ENCODE measurements at regions not wholly inside any gene's neighbourhood (a gene's known extent, or its start where the extent isn't known, plus 50 kb on each side); places are given as distances from the start of the nearest gene placed in this dataset.
"Not testable (repeated sequence)": the region's sequence is repeated elsewhere in the genome, so short reads cannot be mapped to it uniquely, and the experiment has no call there.

GRCh38 chr17:62238551-62239338 lies 141.6 kb upstream of the EFCAB3 start:
- not testable (repeated sequence) for TF ChIP-seq CTCF, POLR2A (IDR thresholded peaks at IDR 0.05)
